Small intestine (tissue), 7 donors: ENCODE measurements at regions not wholly inside any gene's neighbourhood (a gene's known extent, or its start where the extent isn't known, plus 50 kb on each side); places are given as distances from the start of the nearest gene placed in this dataset.

Experiments used
- DNase-seq, 2 donors: peaks; one replicate each; pipeline versions ENCODE4 v3.0.0 to v3.0.0-alpha.2; 2013
- FAIRE-seq: peaks from 2 replicates; lab custom pipeline; 2012; peaks lifted over from hg19 to GRCh38; lab: Jason Lieb, UNC
- H3K27ac ChIP-seq, 3 donors: one replicate each; pipeline ENCODE4 v1.5.1; 2013; ENCODE audit warnings: low read length in 2 of 3, mild to moderate bottlenecking in 2 of 3, control low read depth in 1 of 3, inconsistent platforms in 1 of 3, low read depth in 1 of 3, moderate library complexity in 1 of 3
- H3K27me3 ChIP-seq, 3 donors: one replicate each; pipeline ENCODE4 v1.6.1; 2013; ENCODE audit warnings: low read length in 3 of 3, inconsistent platforms in 1 of 3; ENCODE audit not compliant: control insufficient read depth in 3 of 3, insufficient read depth in 3 of 3
- H3K36me3 ChIP-seq, 3 donors: one replicate each; pipeline ENCODE4 v1.6.1; 2013; ENCODE audit warnings: low read length in 3 of 3, inconsistent platforms in 1 of 3, low read depth in 1 of 3, mild to moderate bottlenecking in 1 of 3, moderate library complexity in 1 of 3; ENCODE audit not compliant: control insufficient read depth in 3 of 3, insufficient read depth in 2 of 3
- H3K4me1 ChIP-seq, 3 donors: one replicate each; pipeline ENCODE4 v1.6.1; 2013; ENCODE audit warnings: low read length in 2 of 3, inconsistent platforms in 1 of 3, low read depth in 1 of 3, mild to moderate bottlenecking in 1 of 3, moderate library complexity in 1 of 3; ENCODE audit not compliant: control insufficient read depth in 3 of 3, insufficient read depth in 2 of 3
- H3K4me3 ChIP-seq, 3 donors: one replicate each; pipeline ENCODE4 v1.5.1; 2013; ENCODE audit warnings: low read length in 3 of 3, control low read depth in 1 of 3, inconsistent platforms in 1 of 3, low read depth in 1 of 3, mild to moderate bottlenecking in 1 of 3, moderate library complexity in 1 of 3
- H3K9me3 ChIP-seq, 2 donors: one replicate each; pipeline ENCODE4 v1.6.1; 2013; ENCODE audit warnings: low read depth in 1 of 2, low read length in 1 of 2; ENCODE audit not compliant: control insufficient read depth in 2 of 2, insufficient read depth in 1 of 2
- WGBS, 3 donors: extraction: QIAGEN DNeasy Blood & Tissue Kit; methylation state at CpG; one replicate each; pipeline ENCODE4 v1.1.7; 2013; 5-methylcytosine and 5-hydroxymethylcytosine counted together
- donor health status: healthy with polysubstance abuse.
- donor health status: control.
- donor health status: control.
- donor health status: Bipolar disorder and iron deficiency.
- donor health status: healthy.

DNA sequence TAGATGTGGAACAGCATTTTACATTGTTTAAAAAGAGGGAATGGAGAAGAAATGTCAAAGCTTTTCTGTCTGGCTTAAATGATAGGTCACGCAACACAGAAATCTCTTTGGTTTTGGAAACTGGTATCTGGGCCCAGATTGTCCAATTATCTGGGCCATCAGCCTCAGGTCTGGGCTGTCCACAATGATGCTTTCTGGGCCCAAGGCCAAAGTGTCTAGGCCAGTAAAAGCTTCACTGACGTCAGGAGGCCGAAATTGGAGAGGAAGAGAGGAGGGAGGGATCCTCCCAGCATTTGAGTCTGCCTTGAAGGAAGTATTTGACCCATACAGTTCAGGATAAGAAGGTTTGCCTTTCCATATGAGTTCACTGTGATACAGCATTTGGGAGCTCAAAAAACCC, 60.7 kb upstream of the ALDH1A3 start:
- Histone ChIP-seq H3K27me3 (peaks cover 0 to 2% (median 0%) of the 10 kb centered on the region in 3 donors), H3K36me3 (no peaks in the 10 kb centered on the region), H3K9me3 (peaks cover 2 to 8% of the 10 kb centered on the region in 2 donors), H3K4me3 (no peak overlapping the region), H3K4me1 (no peaks in the 10 kb centered on the region), H3K27ac (no peak overlapping the region)
- 46 to 53% (median 52%) methylated on average over 3 of the region's 3 CpGs for WGBS, 3 donors
- FAIRE-seq (no peak), DNase-seq (peak in 1 of 2 donors; percentile 16)

DNA sequence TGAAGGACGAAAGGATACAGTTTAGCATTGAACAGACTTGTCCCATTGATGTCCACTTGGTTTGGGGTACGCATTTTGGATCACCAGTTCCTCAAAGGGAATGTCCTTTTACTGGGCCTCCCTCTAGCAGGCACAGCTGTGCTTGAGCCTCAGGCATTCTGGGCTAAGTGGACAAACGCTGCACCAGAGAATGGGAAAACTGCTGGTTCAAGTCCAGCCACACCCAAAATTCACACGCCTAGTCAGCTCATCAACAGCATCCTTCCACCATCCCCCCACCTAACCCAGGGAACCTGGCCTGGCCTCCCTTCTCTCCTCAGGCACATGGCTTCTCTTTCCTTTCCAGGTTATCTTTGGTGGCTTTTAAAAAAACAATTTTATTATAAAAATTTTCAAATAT, 59.1 kb upstream of the ALDH1A3 start:
- Histone ChIP-seq H3K4me3 (no peak overlapping the region), H3K27ac (no peak overlapping the region), H3K4me1 (no peaks in the 10 kb centered on the region), H3K36me3 (no peaks in the 10 kb centered on the region), H3K9me3 (peaks cover 0 to 5% of the 10 kb centered on the region in 2 donors), H3K27me3 (peaks cover 0 to 2% (median 0%) of the 10 kb centered on the region in 3 donors)
- FAIRE-seq (no peak), DNase-seq (no peak)
- whole genome bisulfite sequencing, 3 donors, result 32 to 56% (median 53%) methylated on average over 4 of the region's 4 CpGs

DNA sequence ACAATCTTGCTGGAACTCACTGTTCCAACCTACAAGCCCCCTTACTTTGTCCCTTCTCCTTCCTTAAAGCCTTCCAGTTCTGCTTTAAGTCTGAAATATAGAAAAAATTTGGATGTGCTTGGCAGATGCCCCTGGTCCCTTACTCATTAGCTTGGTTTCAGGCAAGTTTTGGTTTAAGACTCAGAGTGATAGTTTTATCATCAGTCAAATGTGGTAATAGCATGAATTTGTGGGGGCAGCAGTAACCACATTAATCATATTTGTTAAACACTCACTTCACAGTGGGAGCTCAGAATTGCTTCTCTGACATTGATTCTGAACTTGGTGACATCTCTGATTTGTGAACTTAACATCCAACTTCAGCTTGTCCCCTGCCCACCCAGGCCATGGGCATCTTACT, 58.3 kb upstream of the ALDH1A3 start:
- DNase-seq (no peak), FAIRE-seq (no peak)
- H3K27me3 ChIP-seq, result peaks cover 0 to 2% (median 0%) of the 10 kb centered on the region in 3 donors
- no peaks in the 10 kb centered on the region for H3K36me3 ChIP-seq
- no peaks in the 10 kb centered on the region for H3K4me1 ChIP-seq
- H3K27ac ChIP-seq, result no peak overlapping the region
- no peak overlapping the region for H3K4me3 ChIP-seq
- H3K9me3 ChIP-seq, result no peaks in the 10 kb centered on the region

DNA sequence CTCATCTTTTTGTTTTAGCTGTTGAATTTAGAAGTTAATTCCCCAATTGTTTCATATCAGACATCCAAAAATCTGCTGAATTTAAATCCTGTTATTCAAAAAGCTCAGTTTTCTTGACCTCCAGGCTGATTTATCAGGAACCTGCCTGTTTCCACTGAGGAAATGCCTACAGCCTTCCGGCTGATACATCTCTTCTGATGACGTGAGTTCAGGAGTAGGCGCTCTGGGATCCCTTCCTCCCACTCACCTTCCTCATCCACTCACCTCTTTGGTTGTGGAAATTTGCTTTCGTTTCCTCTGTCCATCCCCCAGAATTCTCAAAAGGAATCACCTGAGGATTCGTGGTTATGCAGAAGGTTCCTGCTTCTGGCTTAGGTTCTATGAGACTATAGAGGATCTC, 55.4 kb upstream of the ALDH1A3 start:
- 64 to 74% (median 66%) methylated on average over 5 of the region's 5 CpGs for WGBS, 3 donors
- Histone ChIP-seq H3K27ac (no peak overlapping the region), H3K27me3 (peaks cover 0 to 1% (median 0%) of the 10 kb centered on the region in 3 donors), H3K36me3 (no peaks in the 10 kb centered on the region), H3K4me3 (no peak overlapping the region), H3K4me1 (no peaks in the 10 kb centered on the region), H3K9me3 (no peaks in the 10 kb centered on the region)
- no peak for FAIRE-seq
- DNase-seq, result no peak

DNA sequence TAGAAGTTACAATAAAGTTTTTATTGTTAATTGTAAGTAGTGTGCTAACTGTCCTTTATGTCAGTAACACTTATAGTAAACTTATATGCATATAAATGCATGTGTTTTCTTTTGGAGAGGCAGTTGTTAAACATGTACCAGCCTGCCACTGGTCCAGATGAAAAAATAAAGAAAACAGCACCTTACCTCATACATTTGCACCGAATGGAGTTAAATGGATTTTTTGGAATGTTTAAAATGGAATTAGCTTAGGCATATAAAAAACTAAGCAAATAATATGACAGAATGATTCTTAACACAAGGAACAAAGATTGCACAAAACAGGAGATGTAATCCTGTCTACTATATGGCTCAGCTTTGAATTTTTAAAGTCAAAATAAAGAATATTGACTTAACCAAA, 50.2 kb upstream of the ALDH1A3 start:
- WGBS, 3 donors, result 39 to 67% (median 46%) methylated on average over 1 of the region's 1 CpG

More for the DNA sequence above, 50.2 kb upstream of the ALDH1A3 start:
- Histone ChIP-seq H3K27me3 (no peaks in the 10 kb centered on the region), H3K36me3 (no peaks in the 10 kb centered on the region), H3K4me1 (no peaks in the 10 kb centered on the region), H3K27ac (no peak overlapping the region), H3K4me3 (no peak overlapping the region), H3K9me3 (no peaks in the 10 kb centered on the region)
- DNase-seq, result no peak
- no peak for FAIRE-seq
